ENCODE measurements at regions not wholly inside any gene's neighbourhood (a gene's known extent, or its start where the extent isn't known, plus 50 kb on each side); places are given as distances from the start of the nearest gene placed in this dataset.

- TF ChIP-seq CHD7 (IDR thresholded peaks at IDR 0.05; ENCODE audit: insufficient replicate concordance, low read length): no peak
- TF ChIP-seq NRF1 (IDR thresholded peaks at IDR 0.05; ENCODE audit: low read depth, low read length): no peak
- no peak for TF ChIP-seq CBX5 (IDR thresholded peaks at IDR 0.05; ENCODE audit: low read depth, low read length)
- no peak for TF ChIP-seq NANOG (IDR thresholded peaks at IDR 0.05; ENCODE audit: insufficient read depth, low read depth, low read length, poor library complexity, severe bottlenecking)
- TF ChIP-seq ASH2L (IDR thresholded peaks at IDR 0.05; ENCODE audit: low read length): no peak
- no peak for TF ChIP-seq RFX5 (IDR thresholded peaks at IDR 0.05; ENCODE audit: borderline replicate concordance, low read depth, low read length)
- TF ChIP-seq, protein P1, sequence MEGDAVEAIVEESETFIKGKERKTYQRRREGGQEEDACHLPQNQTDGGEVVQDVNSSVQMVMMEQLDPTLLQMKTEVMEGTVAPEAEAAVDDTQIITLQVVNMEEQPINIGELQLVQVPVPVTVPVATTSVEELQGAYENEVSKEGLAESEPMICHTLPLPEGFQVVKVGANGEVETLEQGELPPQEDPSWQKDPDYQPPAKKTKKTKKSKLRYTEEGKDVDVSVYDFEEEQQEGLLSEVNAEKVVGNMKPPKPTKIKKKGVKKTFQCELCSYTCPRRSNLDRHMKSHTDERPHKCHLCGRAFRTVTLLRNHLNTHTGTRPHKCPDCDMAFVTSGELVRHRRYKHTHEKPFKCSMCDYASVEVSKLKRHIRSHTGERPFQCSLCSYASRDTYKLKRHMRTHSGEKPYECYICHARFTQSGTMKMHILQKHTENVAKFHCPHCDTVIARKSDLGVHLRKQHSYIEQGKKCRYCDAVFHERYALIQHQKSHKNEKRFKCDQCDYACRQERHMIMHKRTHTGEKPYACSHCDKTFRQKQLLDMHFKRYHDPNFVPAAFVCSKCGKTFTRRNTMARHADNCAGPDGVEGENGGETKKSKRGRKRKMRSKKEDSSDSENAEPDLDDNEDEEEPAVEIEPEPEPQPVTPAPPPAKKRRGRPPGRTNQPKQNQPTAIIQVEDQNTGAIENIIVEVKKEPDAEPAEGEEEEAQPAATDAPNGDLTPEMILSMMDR (IDR thresholded peaks at IDR 0.05; ENCODE audit: control extremely low read depth in 1 of 3, insufficient read depth in 1 of 3, low read depth in 1 of 3, low read length in 3 of 3): no peak
- TF ChIP-seq YY1 (IDR thresholded peaks at IDR 0.05; ENCODE audit: low read depth, low read length): no peak
- TF ChIP-seq ZNF274 (IDR thresholded peaks at IDR 0.05; ENCODE audit: borderline replicate concordance, extremely low read depth, low read length): no peak
- no peak for TF ChIP-seq SIX5 (IDR thresholded peaks at IDR 0.05; ENCODE audit: low read depth, low read length)
Measured at GRCh38 chr4:64533159-64533558, 123.9 kb upstream of the TECRL start (continued).
